Amniotic stem cell (primary cell): ENCODE measurements at regions not wholly inside any gene's neighbourhood (a gene's known extent, or its start where the extent isn't known, plus 50 kb on each side); places are given as distances from the start of the nearest gene placed in this dataset.

ENCODE experiments used
- DNase-seq: peaks from one replicate; lab custom pipeline; 2025; lab: John Stamatoyannopoulos, UW

DNA sequence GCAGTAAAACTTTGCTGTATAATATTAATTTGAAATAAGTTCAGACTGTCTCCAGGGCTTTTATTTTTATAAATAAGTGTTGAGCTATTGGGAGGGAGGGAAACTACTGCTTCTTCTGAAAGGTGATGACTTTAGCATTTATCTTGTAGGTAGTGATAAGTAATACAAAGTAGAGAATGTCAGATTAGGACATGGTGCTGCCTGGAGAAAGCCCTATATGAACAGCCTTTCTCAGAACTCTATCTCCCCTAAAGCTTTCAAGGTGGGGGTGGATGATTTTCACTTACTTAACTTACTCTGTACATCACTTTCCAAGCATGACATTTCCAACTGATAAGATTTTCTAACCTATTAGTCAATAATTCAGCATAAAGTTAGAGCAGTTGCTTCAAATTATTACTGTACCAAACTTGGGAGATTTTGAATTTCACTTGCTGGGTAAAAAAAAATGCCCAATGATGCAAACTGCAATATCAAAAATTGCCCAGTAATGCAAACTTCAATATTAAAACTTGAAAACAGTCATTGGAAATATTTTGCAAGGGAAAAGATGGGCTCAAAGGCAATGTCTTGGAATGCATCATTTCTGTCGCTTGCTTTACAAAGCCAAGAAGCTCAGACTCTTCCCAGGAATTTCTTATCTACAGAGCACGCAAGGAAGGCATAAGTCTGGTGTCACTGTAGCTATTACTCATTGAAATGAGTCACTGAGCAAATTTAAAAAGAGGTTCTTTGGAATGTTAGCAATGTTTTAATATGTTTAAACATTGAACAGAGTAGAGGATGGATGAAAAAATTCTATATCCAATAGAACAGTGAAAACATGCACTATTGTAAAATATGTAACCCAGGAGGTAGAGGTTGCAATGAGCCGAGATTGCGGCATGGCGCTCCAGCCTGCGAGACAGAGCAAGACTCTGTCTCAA lies 569.5 kb downstream of the PSAT1 start:
- DNase-seq, result peak; percentile 74

DNA sequence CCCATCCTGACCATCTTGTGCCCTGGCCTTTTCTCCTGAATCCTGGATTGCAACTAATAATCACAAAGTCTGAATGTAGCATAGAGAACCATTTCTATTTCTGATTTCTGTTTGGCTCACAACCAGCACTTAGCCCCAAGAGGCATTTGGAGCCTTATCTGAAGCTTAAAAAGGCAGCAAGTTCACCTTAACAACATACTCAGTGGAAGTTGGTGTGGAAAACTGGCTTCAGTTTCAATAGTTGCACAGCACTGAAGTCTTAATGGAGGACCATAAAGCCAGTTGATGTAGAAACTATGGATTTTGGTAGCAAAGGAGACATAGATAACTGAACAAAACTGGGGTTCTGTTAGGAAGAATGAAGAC lies 574.1 kb downstream of the PSAT1 start:
- no peak for DNase-seq

DNA sequence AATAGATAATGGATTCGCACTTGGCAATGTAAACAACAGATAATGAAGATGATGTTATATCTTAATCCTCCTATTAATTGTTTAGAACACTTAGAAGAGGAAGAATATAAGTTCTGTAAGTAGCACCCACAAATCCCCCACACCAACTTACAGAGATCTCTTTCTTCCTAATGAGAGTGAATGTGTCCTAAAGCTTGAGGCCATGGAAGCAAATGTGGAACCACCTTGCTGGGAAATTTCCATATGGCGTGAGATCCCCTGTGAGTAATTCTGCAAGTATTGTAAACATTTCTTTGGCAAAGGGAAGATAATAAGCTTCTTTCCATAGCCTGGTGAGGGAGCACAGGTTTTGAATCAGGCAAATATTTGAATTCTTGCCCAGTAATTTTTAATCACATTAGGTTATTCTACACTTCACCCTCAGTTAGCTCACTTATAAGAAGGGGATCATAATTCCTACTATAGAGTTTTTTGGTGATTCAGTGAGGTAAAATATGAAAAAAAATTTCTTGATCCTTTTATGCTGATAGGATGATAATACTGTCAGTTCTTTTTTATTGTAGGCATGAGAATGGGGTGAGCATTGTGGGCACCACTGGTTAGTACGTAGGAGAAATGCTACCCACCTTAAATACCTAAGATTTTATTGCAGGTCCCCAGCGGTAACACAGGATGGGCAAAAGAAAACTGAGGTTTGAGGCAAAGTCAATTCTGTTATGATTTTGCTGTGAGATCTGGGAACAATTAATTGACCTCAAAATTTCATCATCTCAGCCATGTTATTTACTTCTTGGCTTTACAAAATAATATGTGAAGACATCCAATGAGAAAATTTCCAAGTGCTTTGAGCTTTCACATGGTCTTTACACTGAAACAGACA lies 574.8 kb downstream of the PSAT1 start:
- DNase-seq, result peak; percentile 57

GRCh38 chr9:78874061-78874460 lies 577.1 kb downstream of the PSAT1 start:
- no peak for DNase-seq

DNA sequence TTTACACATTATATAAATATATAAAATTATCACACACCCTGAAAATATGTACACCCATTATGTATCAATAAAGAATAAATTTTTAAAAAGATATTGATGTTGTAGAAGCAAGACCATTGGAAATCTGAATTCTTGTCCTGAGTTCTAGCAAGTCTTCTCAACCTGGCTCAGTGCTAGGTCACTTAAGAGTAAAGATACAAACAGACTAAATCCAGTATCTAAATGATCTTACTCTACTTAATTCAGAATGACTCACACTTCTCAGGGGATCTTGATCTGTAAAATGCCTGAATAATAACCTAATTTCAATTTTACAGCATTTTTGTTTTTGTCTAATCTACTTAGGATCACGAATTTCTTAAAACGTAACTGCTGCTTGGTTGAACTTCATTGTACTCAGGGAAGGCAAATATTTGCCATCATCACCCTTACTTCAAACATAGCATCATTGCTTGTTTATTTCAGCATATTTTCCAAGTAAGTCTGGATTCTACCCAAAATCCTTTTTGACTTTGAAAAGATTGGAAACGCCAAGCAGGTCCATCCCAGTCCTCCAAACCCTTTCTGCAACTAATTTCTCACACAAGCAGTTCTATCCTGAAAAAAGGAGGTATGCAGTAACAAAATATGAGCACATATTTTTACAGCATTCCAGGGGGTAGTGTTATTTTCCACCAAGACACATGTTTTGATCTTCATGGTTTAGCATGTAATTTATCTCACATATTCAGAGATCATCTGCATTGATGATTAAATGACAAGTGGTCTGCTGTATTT lies 582.6 kb downstream of the PSAT1 start:
- DNase-seq, result no peak

GRCh38 chr9:78881295-78881694 lies 584.4 kb downstream of the PSAT1 start:
- DNase-seq, result no peak

DNA sequence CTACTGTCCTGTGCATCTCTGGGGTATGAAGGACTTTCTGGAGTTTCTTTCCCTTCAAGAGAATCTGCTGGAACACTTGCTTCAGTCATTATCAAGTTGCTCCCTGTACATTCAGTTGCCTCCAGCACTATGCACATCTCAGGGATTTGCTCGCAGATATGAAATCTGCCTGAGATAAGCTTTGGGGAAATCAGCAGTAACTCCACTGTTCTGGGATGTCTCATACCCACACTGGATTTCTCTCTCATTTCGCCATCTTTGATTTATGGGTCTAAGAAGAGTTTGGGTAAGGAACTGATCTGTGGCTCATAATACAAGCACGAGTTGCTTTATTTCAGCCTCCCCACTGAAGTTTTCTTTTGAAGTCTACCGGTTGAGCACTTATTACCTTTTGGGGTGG lies 585.6 kb downstream of the PSAT1 start:
- DNase-seq, result no peak

DNA sequence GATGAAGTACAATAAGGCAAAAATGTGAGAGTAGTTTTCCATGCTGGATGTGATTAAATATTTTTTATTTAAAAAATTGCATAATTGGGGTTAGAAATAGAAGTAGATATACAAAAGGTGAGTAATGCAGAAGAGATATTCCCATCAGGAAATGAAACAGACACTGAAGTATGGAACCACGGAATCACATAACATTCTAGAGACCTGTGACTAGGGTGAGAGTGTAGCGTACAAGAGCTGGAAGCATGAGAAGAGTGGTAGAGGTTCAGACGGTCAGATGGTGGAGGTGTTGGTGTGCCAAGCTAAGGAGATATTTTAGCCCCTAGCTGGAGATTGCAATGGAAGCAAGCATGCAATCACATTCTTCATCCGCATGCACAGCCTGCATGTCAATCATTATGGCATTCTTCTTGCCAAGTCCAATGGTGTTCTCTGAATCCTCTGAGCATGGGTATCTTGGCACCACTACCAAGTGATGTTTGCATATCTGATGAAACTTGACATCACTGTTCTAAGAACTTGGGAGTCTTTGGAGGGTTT lies 587.8 kb downstream of the PSAT1 start:
- no peak for DNase-seq

DNA sequence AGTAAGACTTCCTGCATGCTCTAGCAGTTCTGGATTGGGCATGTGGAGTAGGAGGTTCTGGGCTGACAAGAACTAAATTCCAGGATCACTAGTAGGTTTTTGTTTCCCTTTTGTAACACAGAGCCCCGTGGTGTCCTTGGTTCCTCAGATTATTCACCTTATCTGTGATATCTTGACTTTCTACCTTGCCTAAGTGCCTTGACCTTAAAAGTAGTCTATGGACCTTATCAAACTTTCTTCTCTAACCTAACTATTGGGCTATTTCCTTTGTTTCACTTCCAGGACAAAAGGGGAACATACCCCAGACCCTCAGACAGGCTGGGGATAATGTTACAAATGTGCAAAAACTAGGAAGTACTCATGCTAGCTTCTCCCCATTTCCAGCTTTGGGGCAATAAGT lies 595.3 kb downstream of the PSAT1 start:
- DNase-seq, result no peak

DNA sequence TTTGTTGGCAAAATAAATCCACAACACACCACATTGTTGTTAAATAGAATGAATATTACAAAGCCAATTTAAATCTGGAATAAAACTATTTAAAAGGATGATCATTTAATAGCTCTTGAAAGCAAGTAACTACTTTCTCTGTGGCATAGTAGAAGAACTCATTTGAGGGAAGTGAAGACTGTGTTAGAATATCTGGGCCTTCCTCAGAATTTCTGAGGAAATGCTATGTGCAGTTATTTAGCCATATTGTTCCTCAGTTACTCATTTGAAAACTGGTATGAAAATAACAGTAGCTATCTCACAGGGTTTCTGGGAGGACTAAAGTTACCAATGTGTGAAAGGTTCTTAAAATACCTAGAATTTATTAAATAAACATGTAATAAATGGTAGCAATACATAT lies 595.8 kb downstream of the PSAT1 start:
- DNase-seq, result no peak

- no peak for DNase-seq
These were observed 597.0 kb downstream of the PSAT1 start for GRCh38 chr9:78893774-78894401.

DNA sequence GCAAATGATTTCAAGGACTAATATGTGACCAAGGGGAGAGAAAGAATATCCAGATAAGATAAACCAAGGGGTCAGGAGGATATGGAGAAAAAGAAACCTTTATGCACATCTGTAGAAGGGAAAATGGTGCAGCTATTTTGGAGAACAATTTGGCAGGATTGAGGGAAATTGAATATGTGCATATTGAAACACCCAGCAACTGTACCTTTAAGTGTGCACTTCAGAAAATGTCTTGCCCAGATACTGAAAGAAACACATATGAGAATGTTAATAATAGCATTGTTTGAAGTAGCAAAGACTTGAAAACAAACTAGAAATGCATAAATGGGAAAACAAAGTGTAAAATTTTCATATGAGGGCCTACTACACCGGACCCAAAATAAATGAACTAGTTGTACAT lies 599.6 kb downstream of the PSAT1 start:
- no peak for DNase-seq

GRCh38 chr9:78898234-78898633 lies 601.3 kb downstream of the PSAT1 start:
- DNase-seq, result no peak

DNA sequence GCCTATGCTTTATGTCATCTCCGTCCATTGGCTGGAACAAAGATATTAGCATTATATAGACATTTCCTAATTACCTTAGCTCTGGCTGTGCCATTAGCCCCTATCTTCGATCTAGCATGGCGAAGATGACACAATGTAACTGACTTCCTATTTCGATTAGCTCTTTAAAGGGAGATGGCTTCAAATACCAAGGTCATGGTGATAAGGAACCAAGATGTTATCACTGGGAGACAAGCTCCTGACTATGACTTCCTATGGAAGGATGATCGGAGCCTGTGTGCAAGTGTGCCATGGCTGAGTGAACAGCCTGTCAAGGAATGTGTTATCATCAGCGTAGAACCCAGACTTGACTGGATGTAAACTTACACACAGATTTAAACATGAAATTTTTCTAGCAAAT lies 602.1 kb downstream of the PSAT1 start:
- no peak for DNase-seq

- DNase-seq, result no peak
These were observed 603.6 kb downstream of the PSAT1 start for GRCh38 chr9:78900500-78900899.

DNA sequence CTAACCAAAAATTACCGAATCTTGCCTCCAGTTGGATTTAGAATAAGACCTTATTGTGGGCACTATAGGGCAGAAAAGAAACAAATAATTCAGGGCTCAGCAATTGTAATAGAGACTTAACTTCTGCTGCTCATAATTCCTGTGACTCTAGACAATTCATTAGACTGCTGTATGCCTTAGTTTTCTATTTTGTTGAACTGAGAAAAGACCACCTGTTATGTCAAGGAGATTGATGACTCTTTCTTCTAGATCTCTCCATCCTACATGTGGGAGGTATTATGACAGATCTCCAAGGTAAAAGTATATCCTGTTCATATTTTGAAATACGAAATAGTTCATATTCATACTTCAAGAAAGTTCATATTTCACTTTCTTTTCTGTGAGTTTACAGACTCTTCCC lies 605.1 kb downstream of the PSAT1 start:
- no peak for DNase-seq

DNA sequence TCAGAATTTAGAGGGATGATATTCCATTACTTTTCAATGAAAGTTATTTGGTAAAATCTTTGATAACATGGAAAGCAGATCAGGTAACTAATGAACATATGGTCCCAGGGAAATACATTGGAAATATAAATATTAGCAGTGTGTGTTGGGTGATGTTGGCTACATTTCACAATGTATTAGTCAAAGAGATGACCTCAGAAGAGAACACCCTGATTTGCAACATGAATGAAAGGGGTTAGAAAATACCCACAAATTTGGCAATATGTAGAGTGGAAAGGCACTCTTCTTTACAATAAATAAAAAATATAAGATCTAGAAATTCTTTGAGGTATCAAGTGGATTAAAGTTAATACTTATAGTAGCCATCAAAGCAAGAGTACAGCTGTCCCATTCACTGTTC lies 606.7 kb downstream of the PSAT1 start:
- no peak for DNase-seq

DNA sequence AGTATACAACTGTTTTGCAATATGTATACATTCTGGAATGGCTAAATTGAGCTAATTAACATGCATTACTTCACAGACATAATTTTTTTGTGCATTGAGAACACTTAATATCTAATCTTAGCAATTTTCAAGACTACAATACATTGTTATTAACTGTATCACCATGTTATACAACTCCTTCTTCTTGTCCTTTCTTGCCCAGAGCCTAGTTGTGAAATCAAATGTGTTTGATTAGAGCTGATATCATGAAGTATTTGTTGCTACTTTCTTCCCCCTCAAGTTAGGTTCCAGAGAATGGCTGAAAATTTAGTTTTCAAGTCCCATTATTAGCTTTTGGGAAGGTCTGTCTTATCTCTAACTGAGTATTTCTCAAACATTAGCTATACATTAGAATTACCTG lies 607.8 kb downstream of the PSAT1 start:
- no peak for DNase-seq

DNA sequence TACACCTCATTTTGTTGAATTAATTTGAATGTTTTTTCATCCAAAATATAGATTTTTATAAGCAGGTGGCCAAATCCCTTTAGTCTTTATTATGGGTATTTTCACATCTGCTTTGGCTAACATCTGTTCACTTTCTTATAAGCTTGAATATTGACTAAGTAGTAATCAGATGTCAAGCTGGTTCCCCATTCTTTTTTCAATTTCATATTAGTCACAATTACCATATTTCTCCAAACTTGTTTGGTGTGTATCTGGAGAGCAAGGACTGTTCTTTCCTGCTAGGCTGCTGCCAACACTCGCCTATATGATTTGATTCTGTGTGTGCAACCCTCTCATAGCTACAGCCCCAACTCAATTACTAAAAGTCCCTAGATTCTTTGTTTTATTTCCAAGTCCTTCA lies 608.5 kb downstream of the PSAT1 start:
- no peak for DNase-seq

DNA sequence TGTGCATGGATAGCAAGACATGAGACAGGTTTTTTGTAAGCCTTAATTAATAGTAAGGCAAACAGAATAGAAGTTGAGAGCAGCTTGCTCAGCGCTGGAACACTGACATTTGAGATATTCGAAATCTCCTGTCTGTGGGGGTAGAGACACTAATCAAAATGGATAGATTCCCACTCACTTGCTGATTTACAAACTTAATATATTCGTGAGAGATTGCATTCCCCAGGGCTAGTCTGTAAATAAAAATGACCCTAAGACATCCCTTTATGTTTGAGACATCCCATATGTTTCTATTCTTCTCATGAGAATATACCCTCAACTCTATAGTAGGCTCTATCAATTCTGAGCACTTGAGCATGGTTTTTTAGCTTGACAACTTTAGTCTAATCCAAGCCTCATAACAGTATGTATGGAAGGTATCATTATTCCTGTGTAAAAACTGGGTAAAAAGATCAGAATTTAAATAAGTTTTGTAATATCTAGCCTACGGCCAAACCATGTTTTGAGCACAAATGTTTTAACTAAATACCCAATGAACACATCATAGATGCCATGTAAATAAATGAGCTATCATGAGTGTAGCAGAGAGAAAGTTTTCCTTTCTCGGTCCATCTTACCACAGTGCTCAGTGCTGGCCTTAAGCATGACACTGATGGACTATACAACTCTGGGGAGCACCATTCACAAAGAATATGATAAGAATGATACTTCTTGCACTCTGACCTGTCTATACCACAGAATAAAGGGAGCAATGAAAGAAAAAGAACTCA lies 609.2 kb downstream of the PSAT1 start:
- no peak for DNase-seq

GRCh38 chr9:78909566-78909965 lies 612.6 kb downstream of the PSAT1 start:
- DNase-seq, result no peak
